HG02763 (cell line): ENCODE measurements at regions not wholly inside any gene's neighbourhood (a gene's known extent, or its start where the extent isn't known, plus 50 kb on each side); places are given as distances from the start of the nearest gene placed in this dataset.
A peak's percentile ranks its signal among the peaks of the same experiment; 100 is the strongest.
"Not testable (repeated sequence)": the region's sequence is repeated elsewhere in the genome, so short reads cannot be mapped to it uniquely, and the experiment has no call there.

Experiments
- ATAC-seq: cut with Tn5 transposase; IDR thresholded peaks from one replicate; pipeline ENCODE4 v1.9.1; 2021; ENCODE audit warnings: mild to moderate bottlenecking, moderate library complexity; ENCODE audit not compliant: unreplicated experiment

- not testable (repeated sequence) for ATAC-seq
Observed at GRCh38 chr20:53777402-53777801, 183.8 kb upstream of the ZNF217 start.

GRCh38 chr20:53776858-53777257 is 183.2 kb upstream of the ZNF217 start:
- ATAC-seq = no peak

- no peak for ATAC-seq
Observed at GRCh38 chr20:53774461-53775203, 181.0 kb upstream of the ZNF217 start.

- no peak for ATAC-seq
Observed at GRCh38 chr20:53773792-53774401, 180.3 kb upstream of the ZNF217 start.

GRCh38 chr20:53773066-53773791 is 179.6 kb upstream of the ZNF217 start:
- ATAC-seq = not testable (repeated sequence)

GRCh38 chr20:53769041-53769440 is 175.4 kb upstream of the ZNF217 start:
- no peak for ATAC-seq

GRCh38 chr20:53768329-53768728 is 174.7 kb upstream of the ZNF217 start:
- ATAC-seq = no peak

- ATAC-seq = peak; percentile 44
Observed at GRCh38 chr20:53767206-53767930, 173.7 kb upstream of the ZNF217 start.

GRCh38 chr20:53764415-53764800 is 170.8 kb upstream of the ZNF217 start:
- no peak for ATAC-seq

GRCh38 chr20:53763707-53764414 is 170.2 kb upstream of the ZNF217 start:
- ATAC-seq = no peak

- ATAC-seq = not testable (repeated sequence)
Observed at GRCh38 chr20:53762423-53762798, 168.8 kb upstream of the ZNF217 start.

- ATAC-seq = no peak
Observed at GRCh38 chr20:53760025-53760441, 166.4 kb upstream of the ZNF217 start.

- no peak for ATAC-seq
Observed at GRCh38 chr20:53757472-53757913, 163.9 kb upstream of the ZNF217 start.

GRCh38 chr20:53755733-53756531 is 162.3 kb upstream of the ZNF217 start:
- ATAC-seq = no peak

- no peak for ATAC-seq
Observed at GRCh38 chr20:53753880-53754459, 160.3 kb upstream of the ZNF217 start.

GRCh38 chr20:53752971-53753879 is 159.6 kb upstream of the ZNF217 start:
- no peak for ATAC-seq

- no peak for ATAC-seq
Observed at GRCh38 chr20:53752583-53752970, 158.9 kb upstream of the ZNF217 start.

- no peak for ATAC-seq
Observed at GRCh38 chr20:53751620-53752318, 158.1 kb upstream of the ZNF217 start.
